HCT116 (cell line): ENCODE measurements at regions not wholly inside any gene's neighbourhood (a gene's known extent, or its start where the extent isn't known, plus 50 kb on each side); places are given as distances from the start of the nearest gene placed in this dataset.

Source experiments
- ATAC-seq: fragments of 200-7000 bp; cut with Tn5 transposase; 2 replicates; pipeline ENCODE4 v1.9.1; 2020; ENCODE audit warnings: mild to moderate bottlenecking, moderate library complexity
- BruUV-seq: library from RNA; stranded (reverse); fragments of 400-500 nt; replicated peaks from 2 replicates; lab custom pipeline; 2021; lab: Mats Ljungman, UMichigan
- CTCF ChIA-PET: fragments of 300-600 bp; sonication (Branson Sonifier 250); formaldehyde crosslinking; loops from one replicate; lab custom pipeline; 2021; ENCODE audit warnings: antibody characterized with exemption; lab: Charles Lee
- POLR2A ChIA-PET: fragments of 300-600, 350-600 bp; sonication (Branson Sonifier 250); formaldehyde crosslinking; loops from one replicate; lab custom pipeline; 2021; ENCODE audit warnings: antibody characterized with exemption; lab: Charles Lee
- RAD21 ChIA-PET, 2 experiments: fragments of 300-600 bp; sonication (Branson Sonifier 250); formaldehyde crosslinking; loops; one replicate each; lab custom pipeline; 2023; ENCODE audit warnings: low total read pairs in 2 of 2; ENCODE audit not compliant: uncharacterized antibody in 2 of 2, unreplicated experiment in 2 of 2, low non-redundant PET in 1 of 2; lab: Charles Lee
- DNase-seq: peaks from one replicate; pipeline ENCODE4 v3.0.0-alpha.2; 2010; ENCODE audit warnings: low read depth, low spot score
- H2AFZ ChIP-seq: fragments of 200-600 bp; shearing (Covaris generic), sonication (generic); 2 replicates; pipeline ENCODE4 v1.6.1; 2017; ENCODE audit warnings: low read depth, mixed run types, mixed read lengths, antibody characterized with exemption, low read length; ENCODE audit not compliant: poor library complexity, severe bottlenecking
- H3K27ac ChIP-seq: 2 replicates; pipeline ENCODE4 v1.5.1; 2012; ENCODE audit warnings: low read depth, low read length
- H3K27me3 ChIP-seq: fragments of 200-600 bp; sonication (generic); 2 replicates; pipeline ENCODE4 v1.6.1; 2016; ENCODE audit warnings: mixed run types, low read length, mixed read lengths; ENCODE audit not compliant: insufficient read depth
- H3K36me3 ChIP-seq, 2 experiments: fragments of 200-500 bp in 1 of 2; fragments of 200-600 bp in 1 of 2; sonication (Bioruptor generic) in 1 of 2; sonication (generic) in 1 of 2; 2 replicates each; pipeline versions ENCODE4 v1.5.1 to v1.6.1; 2014 to 2016; ENCODE audit warnings: low read length in 2 of 2, inconsistent platforms in 1 of 2, mixed read lengths in 1 of 2, mixed run types in 1 of 2; ENCODE audit not compliant: insufficient read depth in 2 of 2, control insufficient read depth in 1 of 2
- H3K4me1 ChIP-seq, 2 experiments: fragments of 200-600 bp in 1 of 2; sonication (generic) in 1 of 2; 2 replicates each; pipeline versions ENCODE4 v1.5.1 to v1.6.1; 2012 to 2017; ENCODE audit warnings: low read length in 2 of 2, inconsistent platforms in 1 of 2, mild to moderate bottlenecking in 1 of 2, mixed read lengths in 1 of 2, mixed run types in 1 of 2, moderate library complexity in 1 of 2; ENCODE audit not compliant: insufficient read depth in 2 of 2, control insufficient read depth in 1 of 2
- H3K4me2 ChIP-seq: fragments of 200-600 bp; sonication (generic); 2 replicates; pipeline ENCODE4 v1.6.1; 2017; ENCODE audit warnings: mixed run types, low read length, mixed read lengths
- H3K4me3 ChIP-seq, 2 experiments: fragments of 200-600 bp in 1 of 2; sonication (generic) in 1 of 2; replicated peaks in 1 of 2; 2 replicates each; pipeline ENCODE4 v1.5.1; 2011 to 2016; ENCODE audit warnings: low read length in 2 of 2, control low read depth in 1 of 2, low read depth in 1 of 2, mild to moderate bottlenecking in 1 of 2, mixed read lengths in 1 of 2, mixed run types in 1 of 2
- H3K79me2 ChIP-seq: fragments of 200-600 bp; sonication (generic); 2 replicates; pipeline ENCODE4 v1.6.1; 2017; ENCODE audit warnings: mild to moderate bottlenecking, mixed run types, low read length, moderate library complexity, mixed read lengths; ENCODE audit not compliant: insufficient read depth
- H3K9ac ChIP-seq: fragments of 200-600 bp; sonication (generic); 2 replicates; pipeline ENCODE4 v1.6.1; 2016; ENCODE audit warnings: low read length, mixed read lengths
- H3K9me2 ChIP-seq: fragments of 200-600 bp; sonication (generic), shearing (Covaris generic); 2 replicates; pipeline ENCODE4 v1.6.1; 2017; ENCODE audit warnings: mixed run types, mild to moderate bottlenecking, moderate library complexity; ENCODE audit not compliant: insufficient read depth
- H3K9me3 ChIP-seq, 2 experiments: fragments of 200-500 bp in 1 of 2; fragments of 200-600 bp in 1 of 2; sonication (Bioruptor generic) in 1 of 2; sonication (generic) in 1 of 2; 2 replicates each; pipeline ENCODE4 v1.6.1; 2014 to 2017; ENCODE audit warnings: low read length in 2 of 2, mixed read lengths in 2 of 2, inconsistent platforms in 1 of 2, low read depth in 1 of 2, mild to moderate bottlenecking in 1 of 2, mixed run types in 1 of 2, moderate library complexity in 1 of 2; ENCODE audit not compliant: control insufficient read depth in 1 of 2, insufficient read depth in 1 of 2
- H4K20me1 ChIP-seq: fragments of 200-600 bp; sonication (generic), shearing (Covaris generic); 2 replicates; pipeline ENCODE4 v1.6.1; 2017; ENCODE audit warnings: mixed run types, mild to moderate bottlenecking, moderate library complexity; ENCODE audit not compliant: insufficient read depth
- ATF3 ChIP-seq: IDR thresholded peaks from 2 replicates; pipeline ENCODE4 v1.6.1; 2012
- CBX3 ChIP-seq: IDR thresholded peaks from 2 replicates; pipeline ENCODE4 v1.6.1; 2012; ENCODE audit warnings: low read depth
- CEBPB ChIP-seq: IDR thresholded peaks from 2 replicates; pipeline ENCODE4 v1.6.1; 2012; ENCODE audit warnings: low read depth
- ELF1 ChIP-seq: IDR thresholded peaks from 2 replicates; pipeline ENCODE4 v1.6.1; 2012; ENCODE audit warnings: low read depth, borderline replicate concordance
- FOSL1 ChIP-seq: IDR thresholded peaks from 2 replicates; pipeline ENCODE4 v1.6.1; 2012; ENCODE audit warnings: low read depth
- JUND ChIP-seq: IDR thresholded peaks from 2 replicates; pipeline ENCODE4 v1.6.1; 2012
- POLR2A ChIP-seq: IDR thresholded peaks from 2 replicates; pipeline ENCODE4 v1.7.0; 2011; ENCODE audit warnings: borderline replicate concordance; ENCODE audit not compliant: insufficient read depth, insufficient read length; ENCODE audit errors: extremely low read depth
- POLR2AphosphoS5 ChIP-seq: IDR thresholded peaks from 2 replicates; pipeline ENCODE4 v1.6.1; 2011; ENCODE audit warnings: mild to moderate bottlenecking, low read depth, low read length, moderate library complexity
- RAD21 ChIP-seq: IDR thresholded peaks from 2 replicates; pipeline ENCODE4 v1.6.1; 2012; ENCODE audit warnings: low read depth, mild to moderate bottlenecking
- SIN3A ChIP-seq: IDR thresholded peaks from 2 replicates; pipeline ENCODE4 v1.6.1; 2012; ENCODE audit warnings: low read depth
- SP1 ChIP-seq: IDR thresholded peaks from 2 replicates; pipeline ENCODE4 v1.6.1; 2012; ENCODE audit warnings: low read depth
- TCF7L2 ChIP-seq: IDR thresholded peaks from 2 replicates; pipeline ENCODE4 v1.7.0; 2011; ENCODE audit warnings: borderline replicate concordance, inconsistent platforms; ENCODE audit not compliant: insufficient read depth, insufficient read length; ENCODE audit errors: extremely low read depth
- ZNF274 ChIP-seq: fragments of 200-500 bp; sonication (Bioruptor generic); IDR thresholded peaks from 2 replicates; pipeline ENCODE4 v1.6.1; 2014; ENCODE audit warnings: mild to moderate bottlenecking, low read depth, low read length, inconsistent platforms
- intact Hi-C: fragments of 100-400 bp; cut with micrococcal nuclease; formaldehyde crosslinking; loops from 2 replicates; pipeline ENCODE4 v1.10.0; 2022
- TF ChIP-seq, protein P1 (sequence below), 3 experiments: fragments of 200-600 bp in 1 of 3; sonication (generic) in 1 of 3; IDR thresholded peaks in 2 of 3; conservative IDR thresholded peaks in 1 of 3; 2 replicates each; pipeline ENCODE4 v1.5.1; 2012 to 2017; ENCODE audit warnings: low read depth in 2 of 3, low read length in 2 of 3, antibody characterized with exemption in 1 of 3, borderline replicate concordance in 1 of 3, control low read depth in 1 of 3, mild to moderate bottlenecking in 1 of 3, mixed read lengths in 1 of 3, mixed run types in 1 of 3, moderate library complexity in 1 of 3; ENCODE audit not compliant: insufficient read depth in 1 of 3
- TF ChIP-seq, protein P2 (sequence below): IDR thresholded peaks from 2 replicates; pipeline ENCODE4 v1.6.1; 2012; ENCODE audit warnings: low read depth

DNA sequence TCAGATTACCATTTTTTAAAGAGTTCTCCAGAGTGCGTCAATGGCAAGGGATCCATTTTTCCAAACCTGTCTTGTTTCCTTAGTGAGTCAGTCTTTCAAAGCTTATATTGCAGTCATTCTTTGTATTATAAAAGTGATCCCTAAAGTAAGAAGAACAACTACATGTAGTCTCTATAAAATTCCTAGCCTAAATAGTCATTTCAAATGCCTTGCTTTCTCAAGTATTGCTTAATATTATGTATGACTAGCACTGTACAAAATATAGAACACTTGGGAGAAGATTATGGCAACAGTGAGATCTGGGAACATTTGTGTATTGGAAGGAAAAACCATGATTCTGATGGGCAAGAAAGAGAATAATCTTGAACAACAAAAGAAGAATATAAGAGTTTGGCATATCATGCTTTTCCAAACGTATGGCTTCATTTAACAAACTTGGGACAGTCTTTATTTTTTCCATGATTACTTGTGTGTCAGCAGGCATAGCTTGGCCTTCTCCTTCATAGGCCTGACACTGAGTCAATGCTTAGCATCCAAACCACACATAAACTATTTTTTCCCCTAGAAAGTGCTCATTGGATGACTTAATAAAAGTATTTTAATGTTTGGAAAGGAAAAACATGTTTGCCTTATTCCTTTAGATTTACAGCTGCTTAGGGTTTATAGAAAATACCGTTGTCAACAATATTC is 547.4 kb downstream of the LTN1 start:
- CTCF ChIA-PET = no interaction called here
- POLR2A ChIA-PET = no interaction called here

More for the DNA sequence above, 547.4 kb downstream of the LTN1 start:
- no peak for DNase-seq
- no peaks in the 10 kb centered on the region for H4K20me1 ChIP-seq
- intact Hi-C loops = no loop called here
- H3K9me3 ChIP-seq = peaks cover 8 to 32% of the 10 kb centered on the region in 2 experiments; a peak in 2 of 4 replicates
- TF ChIP-seq ELF1 (no peak), CBX3 (no peak), RAD21 (no peak), JUND (no peak), FOSL1 (no peak), TCF7L2 (no peak), SP1 (no peak), ATF3 (no peak), POLR2AphosphoS5 (no peak), POLR2A (no peak), CEBPB (no peak), ZNF274 (no peak), SIN3A (no peak)
- TF ChIP-seq, protein P1, sequence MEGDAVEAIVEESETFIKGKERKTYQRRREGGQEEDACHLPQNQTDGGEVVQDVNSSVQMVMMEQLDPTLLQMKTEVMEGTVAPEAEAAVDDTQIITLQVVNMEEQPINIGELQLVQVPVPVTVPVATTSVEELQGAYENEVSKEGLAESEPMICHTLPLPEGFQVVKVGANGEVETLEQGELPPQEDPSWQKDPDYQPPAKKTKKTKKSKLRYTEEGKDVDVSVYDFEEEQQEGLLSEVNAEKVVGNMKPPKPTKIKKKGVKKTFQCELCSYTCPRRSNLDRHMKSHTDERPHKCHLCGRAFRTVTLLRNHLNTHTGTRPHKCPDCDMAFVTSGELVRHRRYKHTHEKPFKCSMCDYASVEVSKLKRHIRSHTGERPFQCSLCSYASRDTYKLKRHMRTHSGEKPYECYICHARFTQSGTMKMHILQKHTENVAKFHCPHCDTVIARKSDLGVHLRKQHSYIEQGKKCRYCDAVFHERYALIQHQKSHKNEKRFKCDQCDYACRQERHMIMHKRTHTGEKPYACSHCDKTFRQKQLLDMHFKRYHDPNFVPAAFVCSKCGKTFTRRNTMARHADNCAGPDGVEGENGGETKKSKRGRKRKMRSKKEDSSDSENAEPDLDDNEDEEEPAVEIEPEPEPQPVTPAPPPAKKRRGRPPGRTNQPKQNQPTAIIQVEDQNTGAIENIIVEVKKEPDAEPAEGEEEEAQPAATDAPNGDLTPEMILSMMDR (IDR thresholded peaks at IDR 0.05 in 2 of 3, conservative IDR thresholded peaks at IDR 0.05 in 1 of 3; ENCODE audit: borderline replicate concordance in 1 of 3, insufficient read depth in 1 of 3, low read depth in 2 of 3, low read length in 2 of 3) = no peak
- TF ChIP-seq, protein P2, sequence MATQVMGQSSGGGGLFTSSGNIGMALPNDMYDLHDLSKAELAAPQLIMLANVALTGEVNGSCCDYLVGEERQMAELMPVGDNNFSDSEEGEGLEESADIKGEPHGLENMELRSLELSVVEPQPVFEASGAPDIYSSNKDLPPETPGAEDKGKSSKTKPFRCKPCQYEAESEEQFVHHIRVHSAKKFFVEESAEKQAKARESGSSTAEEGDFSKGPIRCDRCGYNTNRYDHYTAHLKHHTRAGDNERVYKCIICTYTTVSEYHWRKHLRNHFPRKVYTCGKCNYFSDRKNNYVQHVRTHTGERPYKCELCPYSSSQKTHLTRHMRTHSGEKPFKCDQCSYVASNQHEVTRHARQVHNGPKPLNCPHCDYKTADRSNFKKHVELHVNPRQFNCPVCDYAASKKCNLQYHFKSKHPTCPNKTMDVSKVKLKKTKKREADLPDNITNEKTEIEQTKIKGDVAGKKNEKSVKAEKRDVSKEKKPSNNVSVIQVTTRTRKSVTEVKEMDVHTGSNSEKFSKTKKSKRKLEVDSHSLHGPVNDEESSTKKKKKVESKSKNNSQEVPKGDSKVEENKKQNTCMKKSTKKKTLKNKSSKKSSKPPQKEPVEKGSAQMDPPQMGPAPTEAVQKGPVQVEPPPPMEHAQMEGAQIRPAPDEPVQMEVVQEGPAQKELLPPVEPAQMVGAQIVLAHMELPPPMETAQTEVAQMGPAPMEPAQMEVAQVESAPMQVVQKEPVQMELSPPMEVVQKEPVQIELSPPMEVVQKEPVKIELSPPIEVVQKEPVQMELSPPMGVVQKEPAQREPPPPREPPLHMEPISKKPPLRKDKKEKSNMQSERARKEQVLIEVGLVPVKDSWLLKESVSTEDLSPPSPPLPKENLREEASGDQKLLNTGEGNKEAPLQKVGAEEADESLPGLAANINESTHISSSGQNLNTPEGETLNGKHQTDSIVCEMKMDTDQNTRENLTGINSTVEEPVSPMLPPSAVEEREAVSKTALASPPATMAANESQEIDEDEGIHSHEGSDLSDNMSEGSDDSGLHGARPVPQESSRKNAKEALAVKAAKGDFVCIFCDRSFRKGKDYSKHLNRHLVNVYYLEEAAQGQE = no peak
- H3K27me3 ChIP-seq = no peaks in the 10 kb centered on the region
- no peaks in the 10 kb centered on the region for H3K9me2 ChIP-seq
- H2AFZ ChIP-seq = no peak overlapping the region
- no peak overlapping the region for H3K4me2 ChIP-seq
- H3K36me3 ChIP-seq = no peaks in the 10 kb centered on the region
- RAD21 ChIA-PET = no interaction called here
- H3K4me1 ChIP-seq = no peaks in the 10 kb centered on the region
- no TSS peak for BruUV-seq
- no peaks in the 10 kb centered on the region for H3K79me2 ChIP-seq
- no peak overlapping the region for H3K4me3 ChIP-seq
- no peak overlapping the region for H3K9ac ChIP-seq
- H3K27ac ChIP-seq = no peak overlapping the region
- no peak for ATAC-seq
